Loucy (cell line): ENCODE measurements at regions not wholly inside any gene's neighbourhood (a gene's known extent, or its start where the extent isn't known, plus 50 kb on each side); places are given as distances from the start of the nearest gene placed in this dataset.

Experiments
- CTCF ChIP-seq: fragments of 200-600 bp; sonication (generic); conservative IDR thresholded peaks from 2 replicates; pipeline ENCODE4 v1.5.1; 2014; ENCODE audit warnings: mild to moderate bottlenecking, antibody characterized with exemption, low read length
- EZH2phosphoT487 ChIP-seq: fragments of 200-600 bp; IDR thresholded peaks from 2 replicates; pipeline ENCODE4 v1.6.1; 2018; ENCODE audit warnings: antibody characterized with exemption, mild to moderate bottlenecking, moderate library complexity, borderline replicate concordance

GRCh38 chr5:112492291-112492690 is 73.2 kb upstream of the EPB41L4A start:
- TF ChIP-seq CTCF (peak; percentile 76), EZH2phosphoT487 (no peak)
